HepG2 (cell line): ENCODE measurements at regions not wholly inside any gene's neighbourhood (a gene's known extent, or its start where the extent isn't known, plus 50 kb on each side); places are given as distances from the start of the nearest gene placed in this dataset.

ENCODE experiments used
- ATAC-seq: fragments of 200-7000 bp; cut with Tn5 transposase; 3 replicates; pipeline ENCODE4 v1.9.1; 2020; ENCODE audit warnings: mild to moderate bottlenecking, moderate library complexity
- BruUV-seq: library from RNA; stranded (reverse); fragments of 400-500 nt; replicated peaks from 2 replicates; lab custom pipeline; 2021; lab: Mats Ljungman, UMichigan
- CTCF ChIA-PET: fragments of 300-600 bp; formaldehyde crosslinking; extraction: SDS; loops from one replicate; lab custom pipeline; 2021; ENCODE audit warnings: low total read pairs, inconsistent platforms, low intra/inter-chr PET ratio; lab: Yijun Ruan, JAX
- POLR2A ChIA-PET: fragments of 350-600 bp; sonication (Branson Sonifier 250); formaldehyde crosslinking; loops from one replicate; lab custom pipeline; 2020; ENCODE audit warnings: antibody characterized with exemption, inconsistent platforms; lab: Yijun Ruan, JAX
- DNase-seq: peaks from one replicate; pipeline ENCODE4 v3.0.0-alpha.2; 2015; ENCODE audit warnings: low spot score
- FAIRE-seq: peaks from 3 replicates; lab custom pipeline; 2011; peaks lifted over from hg19 to GRCh38; lab: Jason Lieb, UNC
- H2AFZ ChIP-seq: one replicate; pipeline ENCODE4 v1.6.1; 2011; ENCODE audit warnings: low read length, inconsistent platforms
- H3K27ac ChIP-seq: fragments of 300-600 bp; 3 replicates; pipeline ENCODE4 v1.8.0; 2011; ENCODE audit warnings: mixed run types, mild to moderate bottlenecking, mixed read lengths, low read length, inconsistent platforms; ENCODE audit not compliant: insufficient read depth; ENCODE audit errors: extremely low read length
- H3K27me3 ChIP-seq, 2 experiments: fragments of 200-600 bp in 1 of 2; 2 replicates in 1 of 2; 3 replicates in 1 of 2; pipeline versions ENCODE4 v1.6.0 to v1.8.0; 2011; ENCODE audit warnings: low read length in 2 of 2, mild to moderate bottlenecking in 2 of 2, moderate library complexity in 2 of 2, inconsistent platforms in 1 of 2; ENCODE audit not compliant: insufficient read depth in 2 of 2, control insufficient read depth in 1 of 2
- H3K36me3 ChIP-seq, 2 experiments: fragments of 200-600 bp in 1 of 2; replicated peaks in 1 of 2; 2 replicates in 1 of 2; 3 replicates in 1 of 2; pipeline versions ENCODE4 v1.5.1 to v1.8.0; 2011; ENCODE audit warnings: low read length in 2 of 2, inconsistent platforms in 1 of 2; ENCODE audit not compliant: insufficient read depth in 2 of 2, control insufficient read depth in 1 of 2
- H3K4me1 ChIP-seq: 2 replicates; pipeline ENCODE4 v1.5.1; 2012; ENCODE audit warnings: low read length, inconsistent platforms; ENCODE audit not compliant: insufficient read depth
- H3K4me2 ChIP-seq: 2 replicates; pipeline ENCODE4 v1.6.0; 2011; ENCODE audit warnings: low read depth, low read length, inconsistent platforms
- H3K4me3 ChIP-seq, 3 experiments: fragments of 200-600 bp in 1 of 3; sonication (generic), shearing (Covaris generic) in 1 of 3; replicated peaks in 1 of 3; 2 replicates each; pipeline ENCODE4 v1.5.1; 2011 to 2016; ENCODE audit warnings: low read length in 3 of 3, inconsistent platforms in 2 of 3, low read depth in 2 of 3, mild to moderate bottlenecking in 2 of 3, control low read depth in 1 of 3, mixed read lengths in 1 of 3; ENCODE audit not compliant: insufficient read depth in 1 of 3
- H3K79me2 ChIP-seq: one replicate; pipeline ENCODE4 v1.6.1; 2011; ENCODE audit warnings: low read length, inconsistent platforms; ENCODE audit not compliant: insufficient read depth
- H3K9ac ChIP-seq: 2 replicates; pipeline ENCODE4 v1.6.0; 2011; ENCODE audit warnings: mild to moderate bottlenecking, low read depth, low read length, inconsistent platforms; ENCODE audit not compliant: insufficient read depth
- H3K9me3 ChIP-seq: 2 replicates; pipeline ENCODE4 v1.5.1; 2012; ENCODE audit warnings: mild to moderate bottlenecking, low read length
- H4K20me1 ChIP-seq: 2 replicates; pipeline ENCODE4 v1.6.0; 2011; ENCODE audit warnings: inconsistent platforms, mild to moderate bottlenecking, low read length, moderate library complexity; ENCODE audit not compliant: insufficient read depth
- ATF7 ChIP-seq, 2 experiments: fragments of 450-650 bp in 1 of 2; sonication (generic) in 1 of 2; formaldehyde crosslinking in 1 of 2; IDR thresholded peaks; 2 replicates each; pipeline versions ENCODE4 v1.4.0 to v1.6.1; 2016 to 2020; ENCODE audit warnings: antibody characterized with exemption in 1 of 2, mild to moderate bottlenecking in 1 of 2, missing genetic modification reagents in 1 of 2
- BRD4 ChIP-seq: sonication (generic); formaldehyde crosslinking; IDR thresholded peaks from 2 replicates; pipeline ENCODE4 v1.4.0; 2020; ENCODE audit warnings: missing genetic modification reagents
- CCDC6 ChIP-seq: sonication (generic); formaldehyde crosslinking; IDR thresholded peaks from 2 replicates; pipeline ENCODE4 v1.8.1; 2022; ENCODE audit warnings: mild to moderate bottlenecking, missing genetic modification reagents, moderate library complexity
- HMGA1 ChIP-seq: sonication (generic); formaldehyde crosslinking; conservative IDR thresholded peaks from 2 replicates; pipeline ENCODE4 v1.4.0; 2020; ENCODE audit warnings: missing genetic modification reagents
- KDM1A ChIP-seq: IDR thresholded peaks from 2 replicates; pipeline ENCODE4 v1.6.1; 2016; ENCODE audit warnings: missing compliant biosample characterization
- LCORL ChIP-seq, 2 experiments: fragments of 450-650 bp in 1 of 2; sonication (generic) in 1 of 2; formaldehyde crosslinking in 1 of 2; IDR thresholded peaks; 2 replicates each; pipeline versions ENCODE4 v1.5.0 to v1.6.1; 2017 to 2020; ENCODE audit warnings: antibody characterized with exemption in 1 of 2, missing genetic modification reagents in 1 of 2
- NFIB ChIP-seq: sonication (generic); formaldehyde crosslinking; IDR thresholded peaks from 2 replicates; pipeline ENCODE4 v1.9.0; 2021; ENCODE audit warnings: missing genetic modification reagents, mild to moderate bottlenecking, borderline replicate concordance
- NR2F6 ChIP-seq, 2 experiments: IDR thresholded peaks; 2 replicates each; pipeline ENCODE4 v1.6.1; 2016; ENCODE audit warnings: antibody characterized with exemption in 1 of 2, mild to moderate bottlenecking in 1 of 2
- ZMAT3 ChIP-seq: sonication (generic); formaldehyde crosslinking; conservative IDR thresholded peaks from 2 replicates; pipeline ENCODE4 v1.7.0; 2021; ENCODE audit warnings: missing genetic modification reagents
- ZNF350 ChIP-seq: sonication (generic); formaldehyde crosslinking; IDR thresholded peaks from 2 replicates; pipeline ENCODE4 v1.4.0; 2020; ENCODE audit warnings: mild to moderate bottlenecking, low read depth, missing genetic modification reagents, borderline replicate concordance
- ZNF367 ChIP-seq: sonication (generic); formaldehyde crosslinking; IDR thresholded peaks from 2 replicates; pipeline ENCODE4 v1.4.0; 2020; ENCODE audit warnings: missing genetic modification reagents, borderline replicate concordance
- ZNF543 ChIP-seq: sonication (generic); formaldehyde crosslinking; IDR thresholded peaks from 2 replicates; pipeline ENCODE4 v1.4.0; 2020; ENCODE audit warnings: mild to moderate bottlenecking, missing genetic modification reagents
- WGBS: methylation state at CpG from one replicate; pipeline ENCODE4 v1.1.6; 2017; ENCODE audit warnings: low lambda C conversion rate; 5-methylcytosine and 5-hydroxymethylcytosine counted together
- in situ Hi-C: cut with HindIII; loops from 2 replicates; pipeline ENCODE4 v1.10.0; 2017; ENCODE audit warnings: low pct_unique_long_range_greater_than_20kb; ENCODE audit not compliant: extremely low pct_ligation_motif_present
- intact Hi-C: fragments of 100-400 bp; cut with micrococcal nuclease; formaldehyde crosslinking; loops from one replicate; pipeline ENCODE4 v1.10.0; 2022; ENCODE audit not compliant: unreplicated experiment
- TF ChIP-seq, protein P1 (sequence below): IDR thresholded peaks from 2 replicates; pipeline ENCODE4 v1.6.1; 2016
- TF ChIP-seq, protein P2 (sequence below): sonication (generic); formaldehyde crosslinking; IDR thresholded peaks from 2 replicates; pipeline ENCODE4 v1.5.0; 2020; ENCODE audit warnings: mild to moderate bottlenecking, missing genetic modification reagents, moderate library complexity
- TF ChIP-seq, protein P3 (sequence below): sonication (generic); formaldehyde crosslinking; IDR thresholded peaks from 2 replicates; pipeline ENCODE4 v1.8.0; 2022; ENCODE audit warnings: mild to moderate bottlenecking, missing genetic modification reagents, borderline replicate concordance
- TF ChIP-seq, protein P4 (sequence below): sonication (generic); formaldehyde crosslinking; IDR thresholded peaks from 2 replicates; pipeline ENCODE4 v1.4.0; 2020; ENCODE audit warnings: missing genetic modification reagents, mild to moderate bottlenecking, borderline replicate concordance
- TF ChIP-seq, protein P5 (sequence below): sonication (generic); formaldehyde crosslinking; IDR thresholded peaks from 2 replicates; pipeline ENCODE4 v1.4.0; 2020; ENCODE audit warnings: missing genetic modification reagents

DNA sequence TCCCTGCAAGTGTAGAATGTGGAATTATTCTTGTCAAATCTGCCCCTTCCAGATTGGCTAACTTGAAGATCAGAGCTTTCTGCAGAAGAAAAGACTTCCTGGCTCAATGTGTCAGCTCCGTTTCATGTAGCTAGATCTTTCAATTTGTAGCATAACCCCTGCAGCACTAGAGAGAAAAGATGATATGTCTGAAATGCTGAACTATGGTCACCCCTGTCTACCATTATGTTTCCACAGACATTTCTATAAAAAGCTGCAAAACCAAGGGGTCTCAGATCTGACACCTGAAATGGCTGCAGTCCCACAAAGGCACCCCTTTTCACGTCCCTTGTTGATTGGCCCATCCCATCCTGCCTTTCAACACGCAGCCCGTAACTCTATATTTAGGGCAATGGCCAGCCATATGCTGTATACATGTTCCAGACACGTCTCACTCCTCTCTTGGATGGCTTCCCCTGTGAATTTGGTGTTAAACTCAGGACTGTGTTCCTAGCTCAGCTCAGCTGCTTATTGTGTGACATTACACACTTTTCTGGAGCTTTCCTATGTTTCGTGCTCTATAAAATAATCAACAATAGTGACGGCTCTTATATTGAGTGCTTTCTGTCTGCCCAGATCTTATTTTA is 648.6 kb upstream of the CELF2 start:
- ChIA-PET CTCF (no interaction called here), POLR2A (no interaction called here)
- WGBS = 6% methylated on average over 7 of the region's 7 CpGs
- Histone ChIP-seq H3K27me3 (no peaks in the 10 kb centered on the region), H3K4me3 (no peak overlapping the region), H3K79me2 (no peaks in the 10 kb centered on the region), H3K4me2 (no peak overlapping the region), H4K20me1 (no peaks in the 10 kb centered on the region), H3K9ac (no peak overlapping the region), H3K36me3 (no peaks in the 10 kb centered on the region), H3K9me3 (peaks cover 88% of the 10 kb centered on the region), H3K27ac (no peak overlapping the region), H2AFZ (no peak overlapping the region), H3K4me1 (no peaks in the 10 kb centered on the region)
- BruUV-seq = no TSS peak
- DNase-seq (no peak), ATAC-seq (no peak), FAIRE-seq (no peak)
- intact Hi-C loops = no loop called here
- no peak for TF ChIP-seq ZNF350
- no peak for TF ChIP-seq CCDC6 (CRISPR knock-in tag)
- TF ChIP-seq NFIB (CRISPR knock-in tag) = no peak
- TF ChIP-seq, protein P1, sequence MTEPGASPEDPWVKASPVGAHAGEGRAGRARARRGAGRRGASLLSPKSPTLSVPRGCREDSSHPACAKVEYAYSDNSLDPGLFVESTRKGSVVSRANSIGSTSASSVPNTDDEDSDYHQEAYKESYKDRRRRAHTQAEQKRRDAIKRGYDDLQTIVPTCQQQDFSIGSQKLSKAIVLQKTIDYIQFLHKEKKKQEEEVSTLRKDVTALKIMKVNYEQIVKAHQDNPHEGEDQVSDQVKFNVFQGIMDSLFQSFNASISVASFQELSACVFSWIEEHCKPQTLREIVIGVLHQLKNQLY (CRISPR knock-in tag) = no peak
- TF ChIP-seq, protein P2, sequence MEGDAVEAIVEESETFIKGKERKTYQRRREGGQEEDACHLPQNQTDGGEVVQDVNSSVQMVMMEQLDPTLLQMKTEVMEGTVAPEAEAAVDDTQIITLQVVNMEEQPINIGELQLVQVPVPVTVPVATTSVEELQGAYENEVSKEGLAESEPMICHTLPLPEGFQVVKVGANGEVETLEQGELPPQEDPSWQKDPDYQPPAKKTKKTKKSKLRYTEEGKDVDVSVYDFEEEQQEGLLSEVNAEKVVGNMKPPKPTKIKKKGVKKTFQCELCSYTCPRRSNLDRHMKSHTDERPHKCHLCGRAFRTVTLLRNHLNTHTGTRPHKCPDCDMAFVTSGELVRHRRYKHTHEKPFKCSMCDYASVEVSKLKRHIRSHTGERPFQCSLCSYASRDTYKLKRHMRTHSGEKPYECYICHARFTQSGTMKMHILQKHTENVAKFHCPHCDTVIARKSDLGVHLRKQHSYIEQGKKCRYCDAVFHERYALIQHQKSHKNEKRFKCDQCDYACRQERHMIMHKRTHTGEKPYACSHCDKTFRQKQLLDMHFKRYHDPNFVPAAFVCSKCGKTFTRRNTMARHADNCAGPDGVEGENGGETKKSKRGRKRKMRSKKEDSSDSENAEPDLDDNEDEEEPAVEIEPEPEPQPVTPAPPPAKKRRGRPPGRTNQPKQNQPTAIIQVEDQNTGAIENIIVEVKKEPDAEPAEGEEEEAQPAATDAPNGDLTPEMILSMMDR (CRISPR knock-in tag) = no peak
- no peak for TF ChIP-seq BRD4
- no peak for TF ChIP-seq ZNF367 (CRISPR knock-in tag)
- TF ChIP-seq ZNF543 (CRISPR knock-in tag) = no peak
- TF ChIP-seq, protein P3, sequence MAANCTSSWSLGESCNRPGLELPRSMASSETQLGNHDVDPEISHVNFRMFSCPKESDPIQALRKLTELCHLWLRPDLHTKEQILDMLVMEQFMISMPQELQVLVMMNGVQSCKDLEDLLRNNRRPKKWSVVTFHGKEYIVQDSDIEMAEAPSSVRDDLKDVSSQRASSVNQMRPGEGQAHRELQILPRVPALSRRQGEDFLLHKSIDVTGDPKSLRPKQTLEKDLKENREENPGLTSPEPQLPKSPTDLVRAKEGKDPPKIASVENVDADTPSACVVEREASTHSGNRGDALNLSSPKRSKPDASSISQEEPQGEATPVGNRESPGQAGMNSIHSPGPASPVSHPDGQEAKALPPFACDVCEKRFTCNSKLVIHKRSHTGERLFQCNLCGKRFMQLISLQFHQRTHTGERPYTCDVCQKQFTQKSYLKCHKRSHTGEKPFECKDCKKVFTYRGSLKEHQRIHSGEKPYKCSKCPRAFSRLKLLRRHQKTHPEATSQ (CRISPR knock-in tag) = no peak
- no peak for TF ChIP-seq ATF7 (IDR thresholded peaks at IDR 0.05)
- TF ChIP-seq ATF7 (CRISPR knock-in tag; IDR thresholded peaks at IDR 0.05) = no peak
- TF ChIP-seq NR2F6 (IDR thresholded peaks at IDR 0.05) = no peak
- TF ChIP-seq NR2F6 (CRISPR knock-in tag; IDR thresholded peaks at IDR 0.05) = no peak
- no peak for TF ChIP-seq ZMAT3 (CRISPR knock-in tag)
- no peak for TF ChIP-seq HMGA1
- TF ChIP-seq KDM1A = no peak
- TF ChIP-seq LCORL (IDR thresholded peaks at IDR 0.05) = no peak
- no peak for TF ChIP-seq LCORL (CRISPR knock-in tag; IDR thresholded peaks at IDR 0.05)
- TF ChIP-seq, protein P4, sequence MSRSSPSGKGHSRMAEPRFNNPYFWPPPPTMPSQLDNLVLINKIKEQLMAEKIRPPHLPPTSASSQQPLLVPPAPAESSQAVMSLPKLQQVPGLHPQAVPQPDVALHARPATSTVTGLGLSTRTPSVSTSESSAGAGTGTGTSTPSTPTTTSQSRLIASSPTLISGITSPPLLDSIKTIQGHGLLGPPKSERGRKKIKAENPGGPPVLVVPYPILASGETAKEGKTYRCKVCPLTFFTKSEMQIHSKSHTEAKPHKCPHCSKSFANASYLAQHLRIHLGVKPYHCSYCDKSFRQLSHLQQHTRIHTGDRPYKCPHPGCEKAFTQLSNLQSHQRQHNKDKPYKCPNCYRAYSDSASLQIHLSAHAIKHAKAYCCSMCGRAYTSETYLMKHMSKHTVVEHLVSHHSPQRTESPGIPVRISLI (CRISPR knock-in tag) = no peak
- TF ChIP-seq, protein P5, sequence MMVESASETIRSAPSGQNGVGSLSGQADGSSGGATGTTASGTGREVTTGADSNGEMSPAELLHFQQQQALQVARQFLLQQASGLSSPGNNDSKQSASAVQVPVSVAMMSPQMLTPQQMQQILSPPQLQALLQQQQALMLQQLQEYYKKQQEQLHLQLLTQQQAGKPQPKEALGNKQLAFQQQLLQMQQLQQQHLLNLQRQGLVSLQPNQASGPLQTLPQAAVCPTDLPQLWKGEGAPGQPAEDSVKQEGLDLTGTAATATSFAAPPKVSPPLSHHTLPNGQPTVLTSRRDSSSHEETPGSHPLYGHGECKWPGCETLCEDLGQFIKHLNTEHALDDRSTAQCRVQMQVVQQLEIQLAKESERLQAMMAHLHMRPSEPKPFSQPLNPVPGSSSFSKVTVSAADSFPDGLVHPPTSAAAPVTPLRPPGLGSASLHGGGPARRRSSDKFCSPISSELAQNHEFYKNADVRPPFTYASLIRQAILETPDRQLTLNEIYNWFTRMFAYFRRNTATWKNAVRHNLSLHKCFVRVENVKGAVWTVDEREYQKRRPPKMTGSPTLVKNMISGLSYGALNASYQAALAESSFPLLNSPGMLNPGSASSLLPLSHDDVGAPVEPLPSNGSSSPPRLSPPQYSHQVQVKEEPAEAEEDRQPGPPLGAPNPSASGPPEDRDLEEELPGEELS (CRISPR knock-in tag) = no peak
- in situ Hi-C loops = no loop called here
